ENCODE measurements at regions not wholly inside any gene's neighbourhood (a gene's known extent, or its start where the extent isn't known, plus 50 kb on each side); places are given as distances from the start of the nearest gene placed in this dataset.

- Histone ChIP-seq H3K36me3 (ENCODE audit: insufficient read depth, low read length) (no peaks in the 10 kb centered on the region), H3K9me2 (ENCODE audit: low read depth, low read length) (no peaks in the 10 kb centered on the region), H3K9ac (ENCODE audit: low read length) (no peak overlapping the region), H3K27me3 (ENCODE audit: insufficient read depth, low read length) (no peaks in the 10 kb centered on the region), H3K79me2 (ENCODE audit: insufficient read depth, low read length) (no peaks in the 10 kb centered on the region), H3K4me2 (ENCODE audit: low read length) (no peak overlapping the region), H3K27ac (ENCODE audit: low read depth, low read length, poor library complexity, severe bottlenecking) (no peak overlapping the region), H3K4me1 (ENCODE audit: insufficient read depth, low read length, severe bottlenecking) (no peaks in the 10 kb centered on the region), H4K20me1 (ENCODE audit: insufficient read depth, low read length) (no peaks in the 10 kb centered on the region), H2AFZ (ENCODE audit: low read length) (no peak overlapping the region), H3K4me3 (ENCODE audit: low read depth, low read length, poor library complexity, severe bottlenecking) (no peak overlapping the region), H3F3A (ENCODE audit: insufficient read depth, low read length) (no peaks in the 10 kb centered on the region), H3K9me3 (ENCODE audit: low read length) (no peaks in the 10 kb centered on the region)
- TF ChIP-seq EZH2 (IDR thresholded peaks at IDR 0.05; ENCODE audit: borderline replicate concordance, low read length) (no peak), CTCF (IDR thresholded peaks at IDR 0.05; ENCODE audit: low read length) (no peak)
These were observed 189.5 kb downstream of the REEP3 start for GRCh38 chr10:63710703-63711102.

GRCh38 chr10:63711361-63711760 lies 190.2 kb downstream of the REEP3 start:
- H4K20me1 ChIP-seq (ENCODE audit: insufficient read depth, low read length): no peaks in the 10 kb centered on the region
- no peaks in the 10 kb centered on the region for H3K27me3 ChIP-seq (ENCODE audit: insufficient read depth, low read length)
- H3K9ac ChIP-seq (ENCODE audit: low read length): no peak overlapping the region
- no peaks in the 10 kb centered on the region for H3K9me3 ChIP-seq (ENCODE audit: low read length)
- no peaks in the 10 kb centered on the region for H3K4me1 ChIP-seq (ENCODE audit: insufficient read depth, low read length, severe bottlenecking)
- H3K9me2 ChIP-seq (ENCODE audit: low read depth, low read length): no peaks in the 10 kb centered on the region
- no peaks in the 10 kb centered on the region for H3K36me3 ChIP-seq (ENCODE audit: insufficient read depth, low read length)
- no peak overlapping the region for H3K4me2 ChIP-seq (ENCODE audit: low read length)
- TF ChIP-seq EZH2 (IDR thresholded peaks at IDR 0.05; ENCODE audit: borderline replicate concordance, low read length) (no peak), CTCF (IDR thresholded peaks at IDR 0.05; ENCODE audit: low read length) (no peak)
- no peak overlapping the region for H2AFZ ChIP-seq (ENCODE audit: low read length)
- no peak overlapping the region for H3K4me3 ChIP-seq (ENCODE audit: low read depth, low read length, poor library complexity, severe bottlenecking)
- H3K27ac ChIP-seq (ENCODE audit: low read depth, low read length, poor library complexity, severe bottlenecking): no peak overlapping the region
- no peaks in the 10 kb centered on the region for H3K79me2 ChIP-seq (ENCODE audit: insufficient read depth, low read length)
- no peaks in the 10 kb centered on the region for H3F3A ChIP-seq (ENCODE audit: insufficient read depth, low read length)

- TF ChIP-seq CTCF (IDR thresholded peaks at IDR 0.05; ENCODE audit: low read length): no peak
- Histone ChIP-seq H3F3A (ENCODE audit: insufficient read depth, low read length) (no peaks in the 10 kb centered on the region), H3K27me3 (ENCODE audit: insufficient read depth, low read length) (no peaks in the 10 kb centered on the region), H2AFZ (ENCODE audit: low read length) (no peak overlapping the region), H3K4me3 (ENCODE audit: low read depth, low read length, poor library complexity, severe bottlenecking) (no peak overlapping the region), H4K20me1 (ENCODE audit: insufficient read depth, low read length) (no peaks in the 10 kb centered on the region), H3K36me3 (ENCODE audit: insufficient read depth, low read length) (no peaks in the 10 kb centered on the region), H3K9me3 (ENCODE audit: low read length) (no peaks in the 10 kb centered on the region), H3K9me2 (ENCODE audit: low read depth, low read length) (no peaks in the 10 kb centered on the region), H3K27ac (ENCODE audit: low read depth, low read length, poor library complexity, severe bottlenecking) (no peak overlapping the region), H3K4me1 (ENCODE audit: insufficient read depth, low read length, severe bottlenecking) (no peaks in the 10 kb centered on the region), H3K79me2 (ENCODE audit: insufficient read depth, low read length) (no peaks in the 10 kb centered on the region), H3K9ac (ENCODE audit: low read length) (no peak overlapping the region), H3K4me2 (ENCODE audit: low read length) (no peak overlapping the region)
These were observed 190.9 kb downstream of the REEP3 start for GRCh38 chr10:63711867-63712716.
